GM18502 (cell line): ENCODE measurements at regions not wholly inside any gene's neighbourhood (a gene's known extent, or its start where the extent isn't known, plus 50 kb on each side); places are given as distances from the start of the nearest gene placed in this dataset.
"Not testable (repeated sequence)": the region's sequence is repeated elsewhere in the genome, so short reads cannot be mapped to it uniquely, and the experiment has no call there.

ENCODE experiments used
- ATAC-seq: cut with Tn5 transposase; IDR thresholded peaks from one replicate; pipeline ENCODE4 v1.9.1; 2021; ENCODE audit warnings: mild to moderate bottlenecking; ENCODE audit not compliant: unreplicated experiment, poor library complexity

- ATAC-seq = no peak
Measured at GRCh38 chr5:102554082-102554481, 55.3 kb upstream of the SLCO6A1 start.

GRCh38 chr5:102554728-102555127 is 55.9 kb upstream of the SLCO6A1 start:
- ATAC-seq = peak; percentile 49

- ATAC-seq = peak; percentile 80
Measured at GRCh38 chr5:102561894-102562760, 63.3 kb upstream of the SLCO6A1 start.

DNA sequence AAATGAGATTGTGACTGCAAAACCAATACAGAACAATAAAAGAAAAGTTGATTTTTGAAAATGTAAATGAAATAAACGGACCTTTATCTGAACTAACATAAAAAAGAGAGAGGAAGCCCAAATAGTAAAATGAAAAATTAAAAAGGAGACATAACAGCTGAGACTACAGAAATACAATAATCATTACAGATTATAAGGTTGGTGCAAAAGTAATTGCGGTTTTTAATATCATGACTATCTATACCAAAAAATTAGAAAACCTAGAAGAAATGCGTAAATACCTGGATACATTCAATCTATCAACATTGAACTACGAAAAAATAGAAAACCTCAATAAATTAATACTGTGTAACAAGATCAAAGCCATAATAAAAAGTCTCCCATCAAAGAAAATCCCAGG is 71.9 kb upstream of the SLCO6A1 start:
- no peak for ATAC-seq

GRCh38 chr5:102578362-102578761 is 79.6 kb upstream of the SLCO6A1 start:
- ATAC-seq = no peak

GRCh38 chr5:102579379-102579778 is 80.6 kb upstream of the SLCO6A1 start:
- ATAC-seq = no peak

GRCh38 chr5:102581011-102581410 is 82.2 kb upstream of the SLCO6A1 start:
- no peak for ATAC-seq

GRCh38 chr5:102582696-102583095 is 83.9 kb upstream of the SLCO6A1 start:
- ATAC-seq = no peak

DNA sequence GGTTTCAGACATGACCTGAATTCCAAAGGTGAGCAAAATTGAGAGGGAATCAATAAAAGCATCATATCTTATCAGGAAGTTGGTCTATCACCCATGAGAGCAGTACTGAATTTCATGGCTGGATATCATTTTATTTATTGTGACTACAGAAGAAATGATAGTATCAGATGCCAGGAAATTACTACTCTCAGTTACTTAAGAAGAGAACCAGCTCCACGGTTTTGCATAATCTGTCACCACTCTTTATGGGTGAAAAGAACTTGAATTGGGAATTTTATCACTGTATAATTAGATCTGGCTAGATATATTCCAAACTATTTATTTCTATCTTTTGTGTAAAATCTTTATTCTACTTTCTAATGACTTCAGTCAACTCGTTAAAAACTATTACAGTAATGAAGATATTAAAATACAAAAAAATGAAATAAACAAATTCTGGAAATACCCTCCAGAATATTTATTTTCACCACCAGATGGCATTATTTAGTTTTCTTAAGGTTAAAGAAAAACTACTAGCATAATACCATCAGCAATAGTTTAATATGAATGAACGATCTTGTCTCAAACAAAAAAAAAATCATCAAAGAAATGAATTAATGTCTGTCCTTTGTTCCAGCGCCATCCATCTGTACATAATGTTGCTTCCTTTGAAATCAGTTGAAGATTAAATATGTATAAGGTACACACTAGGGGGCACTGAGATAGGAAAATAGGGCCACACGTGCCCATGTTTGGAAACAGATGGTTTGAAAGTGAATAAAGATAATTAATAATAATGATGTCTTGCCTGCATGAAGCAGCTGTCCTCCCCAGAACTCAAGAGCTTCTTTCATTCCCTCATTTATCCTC is 84.7 kb upstream of the SLCO6A1 start:
- no peak for ATAC-seq

DNA sequence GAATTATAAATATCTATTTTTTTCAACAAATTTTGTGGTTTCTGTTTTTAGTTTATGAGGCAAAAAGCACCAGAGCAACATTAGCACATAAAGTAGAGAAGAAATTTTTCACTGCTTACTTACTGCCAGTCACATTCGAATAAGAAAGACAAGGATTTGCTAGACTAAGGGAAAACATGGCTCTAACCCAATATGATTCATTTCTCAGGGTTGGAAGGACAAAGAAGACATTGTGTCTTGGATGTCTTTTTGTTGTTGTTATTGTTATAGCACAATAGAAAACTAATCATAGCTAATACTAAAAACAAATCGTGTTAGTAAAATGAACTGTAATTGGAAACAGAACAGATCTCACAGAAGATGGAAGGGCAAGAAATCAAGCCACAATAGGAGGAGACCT is 90.9 kb upstream of the SLCO6A1 start:
- no peak for ATAC-seq

DNA sequence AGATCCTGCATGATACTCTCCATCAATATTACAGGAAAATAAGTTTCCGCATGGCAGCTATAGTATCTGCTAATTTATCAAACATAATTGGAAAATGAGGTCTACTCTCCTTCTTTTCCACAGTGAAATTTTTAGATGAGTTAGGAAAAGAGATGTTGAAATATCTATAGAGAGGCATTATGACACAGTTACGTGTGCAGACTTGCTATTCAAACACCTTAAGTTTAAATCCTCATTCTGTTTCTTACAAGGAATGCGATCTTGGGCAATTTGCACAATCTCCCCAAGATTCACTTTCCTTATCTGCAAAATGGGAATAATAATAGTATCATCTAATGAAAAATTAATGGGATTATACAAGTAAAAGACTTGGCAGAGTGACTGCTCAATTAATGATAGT is 91.7 kb upstream of the SLCO6A1 start:
- no peak for ATAC-seq

DNA sequence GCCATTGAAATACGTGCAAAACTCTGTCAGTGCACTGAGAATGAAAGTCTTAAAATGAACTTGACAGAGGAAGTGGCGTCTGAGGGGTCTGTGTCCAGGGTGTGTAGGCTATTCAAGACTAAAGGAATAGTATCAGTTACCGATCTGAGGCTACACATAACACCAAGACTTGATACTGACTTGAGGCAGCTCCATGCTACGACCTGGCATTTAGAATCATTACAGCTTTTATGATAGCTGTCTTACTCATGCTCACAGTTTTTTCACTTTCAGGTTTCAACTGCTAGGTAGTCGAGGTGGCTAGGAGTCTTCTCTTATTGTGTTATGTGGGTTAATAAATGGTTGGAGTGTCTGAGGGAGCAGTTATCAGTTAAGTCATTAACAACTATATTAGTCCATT is 92.8 kb upstream of the SLCO6A1 start:
- peak; percentile 76 for ATAC-seq

DNA sequence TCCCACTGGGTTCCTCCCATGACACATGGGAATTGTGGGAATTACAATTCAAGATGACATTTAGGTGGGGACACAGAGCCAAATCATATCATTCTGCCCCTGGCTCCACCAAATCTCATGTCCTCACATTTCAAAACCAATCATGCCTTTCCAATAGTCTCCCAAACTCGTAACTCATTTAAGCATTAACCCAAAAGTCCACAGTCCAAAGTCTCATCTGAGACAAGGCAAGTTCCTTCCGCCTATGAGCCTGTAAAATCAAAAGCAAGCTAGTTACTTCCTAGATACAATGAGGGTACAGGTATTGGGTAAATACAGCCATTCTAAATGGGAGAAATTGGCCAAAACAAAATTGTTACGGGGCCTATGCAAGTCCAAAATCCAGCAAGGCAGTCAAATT is 93.8 kb upstream of the SLCO6A1 start:
- not testable (repeated sequence) for ATAC-seq

- ATAC-seq = no peak
Measured at GRCh38 chr5:102594192-102594591, 95.4 kb upstream of the SLCO6A1 start.

GRCh38 chr5:102595332-102595731 is 96.5 kb upstream of the SLCO6A1 start:
- peak; percentile 29 for ATAC-seq

DNA sequence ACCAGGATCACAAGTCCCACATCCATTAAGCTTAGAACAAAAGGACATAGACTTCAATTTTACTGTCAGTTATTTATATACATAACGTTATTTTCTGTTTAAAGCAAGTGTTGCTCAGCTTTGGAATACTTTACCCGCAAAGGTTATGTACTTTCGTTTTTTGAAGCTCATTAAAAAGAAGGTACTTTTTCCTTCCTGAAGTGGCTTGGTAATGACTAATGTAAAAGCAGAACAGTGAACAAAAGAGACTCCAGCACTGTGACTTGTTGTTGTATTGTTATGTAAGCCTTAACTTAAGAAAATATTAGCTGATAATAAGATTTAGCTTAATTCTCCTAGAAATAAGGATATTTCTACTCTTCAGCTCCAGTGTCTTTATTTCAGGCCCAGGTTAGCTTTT is 97.3 kb upstream of the SLCO6A1 start:
- ATAC-seq = peak; percentile 79

- no peak for ATAC-seq
Measured at GRCh38 chr5:102596951-102597350, 98.2 kb upstream of the SLCO6A1 start.

- no peak for ATAC-seq
Measured at GRCh38 chr5:102599289-102599688, 100.5 kb upstream of the SLCO6A1 start.

GRCh38 chr5:102600964-102601363 is 102.2 kb upstream of the SLCO6A1 start:
- ATAC-seq = no peak

DNA sequence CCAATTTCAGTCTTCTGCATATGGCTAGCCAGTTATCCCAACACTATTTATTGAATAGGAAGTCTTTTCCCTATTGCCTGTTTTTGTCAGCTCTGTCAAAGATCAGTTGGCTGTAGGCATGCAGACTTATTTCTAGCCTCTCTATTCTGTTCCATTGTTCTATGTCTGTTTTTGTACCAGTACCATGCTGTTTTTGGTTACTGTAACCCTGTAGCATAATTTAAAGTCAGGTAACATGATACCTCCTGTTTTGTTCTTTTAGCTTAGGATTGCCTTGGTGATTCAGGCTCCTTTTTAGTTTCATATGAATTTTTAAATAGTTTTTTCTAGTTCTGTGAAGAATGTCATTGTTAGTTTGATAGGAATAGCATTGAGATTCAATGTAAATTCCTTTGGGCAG is 104.9 kb upstream of the SLCO6A1 start:
- ATAC-seq = no peak

- no peak for ATAC-seq
Measured at GRCh38 chr5:102608414-102608813, 109.6 kb upstream of the SLCO6A1 start.
